Caco-2 (cell line): ENCODE measurements at regions not wholly inside any gene's neighbourhood (a gene's known extent, or its start where the extent isn't known, plus 50 kb on each side); places are given as distances from the start of the nearest gene placed in this dataset.

ENCODE experiments used
- BruUV-seq: library from RNA; stranded (reverse); fragments of 400-500 nt; replicated peaks from 2 replicates; lab custom pipeline; 2021; lab: Mats Ljungman, UMichigan
- CTCF ChIA-PET: fragments of 300-600 bp; sonication (Branson Sonifier 250); formaldehyde crosslinking; loops from one replicate; lab custom pipeline; 2022; ENCODE audit warnings: antibody characterized with exemption; lab: Charles Lee
- POLR2A ChIA-PET: fragments of 300-600 bp; sonication (Branson Sonifier 250); formaldehyde crosslinking; loops from one replicate; lab custom pipeline; 2022; ENCODE audit warnings: antibody characterized with exemption; lab: Charles Lee
- DNase-seq, 2 experiments: peaks; one replicate each; pipeline versions ENCODE4 v3.0.0 to v3.0.0-alpha.2; 2020 to 2022
- H3K27me3 ChIP-seq: replicated peaks from 2 replicates; pipeline ENCODE4 v1.6.0; 2011; ENCODE audit warnings: low read length; ENCODE audit not compliant: control insufficient read depth, insufficient read depth
- H3K36me3 ChIP-seq: 2 replicates; pipeline ENCODE4 v1.5.1; 2011; ENCODE audit warnings: low read length; ENCODE audit not compliant: control insufficient read depth, insufficient read depth
- H3K4me1 ChIP-seq: fragments of 250-450 bp; sonication (Bioruptor Pico); 2 replicates; pipeline ENCODE4 v1.5.1; 2020; ENCODE audit warnings: mild to moderate bottlenecking
- H3K4me3 ChIP-seq: 2 replicates; pipeline ENCODE4 v1.5.1; 2011; ENCODE audit warnings: low read depth, mild to moderate bottlenecking, control low read depth, low read length
- H3K9me3 ChIP-seq: fragments of 250-450 bp; sonication (Bioruptor Pico); 2 replicates; pipeline ENCODE4 v1.5.1; 2020; ENCODE audit warnings: mild to moderate bottlenecking, moderate library complexity
- H3K27ac Mint-ChIP-seq: one replicate; pipeline ENCODE4 v1.8.0; 2022; ENCODE audit warnings: mixed read lengths; ENCODE audit not compliant: unreplicated experiment
- H3K27me3 Mint-ChIP-seq: one replicate; pipeline ENCODE4 v1.8.0; 2022; ENCODE audit warnings: mixed read lengths; ENCODE audit not compliant: insufficient read depth, unreplicated experiment
- H3K36me3 Mint-ChIP-seq: one replicate; pipeline ENCODE4 v1.8.0; 2022; ENCODE audit warnings: mild to moderate bottlenecking, mixed read lengths; ENCODE audit not compliant: insufficient read depth, unreplicated experiment
- H3K4me1 Mint-ChIP-seq: one replicate; pipeline ENCODE4 v1.8.0; 2022; ENCODE audit warnings: low read depth, mixed read lengths; ENCODE audit not compliant: unreplicated experiment
- H3K4me3 Mint-ChIP-seq: one replicate; pipeline ENCODE4 v1.8.0; 2022; ENCODE audit warnings: mild to moderate bottlenecking, moderate library complexity, mixed read lengths; ENCODE audit not compliant: unreplicated experiment
- H3K9me3 Mint-ChIP-seq: one replicate; pipeline ENCODE4 v1.8.0; 2022; ENCODE audit warnings: mixed read lengths; ENCODE audit not compliant: unreplicated experiment
- intact Hi-C: fragments of 100-400 bp; cut with micrococcal nuclease; formaldehyde crosslinking; loops from one replicate; pipeline ENCODE4 v1.10.0; 2022; ENCODE audit not compliant: unreplicated experiment
- TF ChIP-seq, protein P1 (sequence below), 2 experiments: fragments of 200-600 bp in 1 of 2; IDR thresholded peaks; 1 replicate in 1 of 2; 2 replicates in 1 of 2; pipeline versions ENCODE4 v1.5.1 to v1.8.0; 2011 to 2022; ENCODE audit warnings: antibody characterized with exemption in 1 of 2, control low read depth in 1 of 2, inconsistent platforms in 1 of 2, low read depth in 1 of 2, low read length in 1 of 2, mild to moderate bottlenecking in 1 of 2, moderate library complexity in 1 of 2; ENCODE audit not compliant: insufficient read depth in 1 of 2, severe bottlenecking in 1 of 2, unreplicated experiment in 1 of 2

DNA sequence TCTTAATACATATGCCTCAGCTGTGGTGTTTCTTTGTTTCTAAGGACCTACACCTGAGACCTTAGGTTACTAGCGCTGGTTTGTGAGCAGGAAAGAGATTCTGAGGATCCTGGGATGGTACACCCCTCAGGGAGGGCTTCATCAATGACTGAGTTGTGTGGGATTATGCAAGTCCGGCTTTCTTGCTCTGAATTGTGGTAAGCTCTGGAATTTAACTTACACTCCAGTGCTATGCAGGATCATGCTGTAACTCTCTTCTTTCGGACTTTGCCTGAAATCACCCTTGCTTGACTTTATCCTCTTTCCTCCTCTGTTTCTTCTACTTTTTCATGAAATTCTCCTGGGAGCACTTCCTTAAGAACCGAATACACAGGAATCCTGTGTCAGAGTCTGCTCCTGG, 431.5 kb upstream of the BOD1L1 start:
- BruUV-seq = no TSS peak
- DNase-seq = no peak
- CTCF ChIA-PET = no interaction called here

DNA sequence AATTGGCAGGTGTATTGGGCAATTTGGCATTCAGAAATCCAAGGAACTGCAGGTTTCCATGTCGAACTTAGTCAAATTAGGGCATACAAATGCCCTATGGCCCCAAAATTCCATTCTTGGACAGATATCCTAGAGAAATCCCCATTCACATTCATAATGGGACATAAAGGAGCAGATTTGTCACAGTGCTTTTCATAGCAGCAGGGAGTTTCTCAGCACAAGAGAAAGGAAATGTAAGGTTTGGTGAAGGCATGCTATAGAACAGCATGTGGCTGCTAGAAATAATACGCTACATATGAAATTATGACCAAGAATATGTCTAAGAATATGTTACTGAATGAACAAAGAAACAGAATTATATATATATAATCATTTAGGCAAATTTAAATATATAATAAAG, 437.5 kb upstream of the BOD1L1 start:
- Mint-ChIP-seq H3K27ac (no peak overlapping the region), H3K4me1 (no peaks in the 10 kb centered on the region), H3K36me3 (no peaks in the 10 kb centered on the region), H3K9me3 (no peaks in the 10 kb centered on the region), H3K27me3 (no peaks in the 10 kb centered on the region), H3K4me3 (no peak overlapping the region)
- CTCF ChIA-PET = no interaction called here
- no peak overlapping the region for H3K4me3 ChIP-seq
- POLR2A ChIA-PET = no interaction called here
- TF ChIP-seq, protein P1, sequence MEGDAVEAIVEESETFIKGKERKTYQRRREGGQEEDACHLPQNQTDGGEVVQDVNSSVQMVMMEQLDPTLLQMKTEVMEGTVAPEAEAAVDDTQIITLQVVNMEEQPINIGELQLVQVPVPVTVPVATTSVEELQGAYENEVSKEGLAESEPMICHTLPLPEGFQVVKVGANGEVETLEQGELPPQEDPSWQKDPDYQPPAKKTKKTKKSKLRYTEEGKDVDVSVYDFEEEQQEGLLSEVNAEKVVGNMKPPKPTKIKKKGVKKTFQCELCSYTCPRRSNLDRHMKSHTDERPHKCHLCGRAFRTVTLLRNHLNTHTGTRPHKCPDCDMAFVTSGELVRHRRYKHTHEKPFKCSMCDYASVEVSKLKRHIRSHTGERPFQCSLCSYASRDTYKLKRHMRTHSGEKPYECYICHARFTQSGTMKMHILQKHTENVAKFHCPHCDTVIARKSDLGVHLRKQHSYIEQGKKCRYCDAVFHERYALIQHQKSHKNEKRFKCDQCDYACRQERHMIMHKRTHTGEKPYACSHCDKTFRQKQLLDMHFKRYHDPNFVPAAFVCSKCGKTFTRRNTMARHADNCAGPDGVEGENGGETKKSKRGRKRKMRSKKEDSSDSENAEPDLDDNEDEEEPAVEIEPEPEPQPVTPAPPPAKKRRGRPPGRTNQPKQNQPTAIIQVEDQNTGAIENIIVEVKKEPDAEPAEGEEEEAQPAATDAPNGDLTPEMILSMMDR (IDR thresholded peaks at IDR 0.05; ENCODE audit: insufficient read depth in 1 of 2, low read depth in 1 of 2, low read length in 1 of 2, severe bottlenecking in 1 of 2, unreplicated experiment in 1 of 2) = no peak
- H3K4me1 ChIP-seq = no peaks in the 10 kb centered on the region
- H3K27me3 ChIP-seq = no peaks in the 10 kb centered on the region
- no peak for DNase-seq
- no peaks in the 10 kb centered on the region for H3K36me3 ChIP-seq
- intact Hi-C loops = no loop called here
- no peaks in the 10 kb centered on the region for H3K9me3 ChIP-seq
- no TSS peak for BruUV-seq

More for the DNA sequence above, 431.5 kb upstream of the BOD1L1 start:
- Mint-ChIP-seq H3K27me3 (no peaks in the 10 kb centered on the region), H3K4me1 (peaks cover 8% of the 10 kb centered on the region), H3K27ac (no peak overlapping the region), H3K9me3 (no peaks in the 10 kb centered on the region), H3K4me3 (no peak overlapping the region), H3K36me3 (no peaks in the 10 kb centered on the region)
- Histone ChIP-seq H3K4me1 (no peaks in the 10 kb centered on the region), H3K27me3 (no peaks in the 10 kb centered on the region), H3K4me3 (no peak overlapping the region), H3K36me3 (no peaks in the 10 kb centered on the region), H3K9me3 (no peaks in the 10 kb centered on the region)
- TF ChIP-seq, protein P1 (IDR thresholded peaks at IDR 0.05; ENCODE audit: insufficient read depth in 1 of 2, low read depth in 1 of 2, low read length in 1 of 2, severe bottlenecking in 1 of 2, unreplicated experiment in 1 of 2) = no peak
- intact Hi-C loops = no loop called here
- POLR2A ChIA-PET = no interaction called here

GRCh38 chr4:14065406-14065805, 437.9 kb upstream of the BOD1L1 start:
- POLR2A ChIA-PET = no interaction called here
- no peaks in the 10 kb centered on the region for H3K4me1 ChIP-seq
- H3K4me3 Mint-ChIP-seq = no peak overlapping the region
- no peaks in the 10 kb centered on the region for H3K27me3 ChIP-seq
- intact Hi-C loops = no loop called here
- CTCF ChIA-PET = no interaction called here
- H3K36me3 ChIP-seq = no peaks in the 10 kb centered on the region
- no peak overlapping the region for H3K4me3 ChIP-seq
- no peak overlapping the region for H3K27ac Mint-ChIP-seq
- H3K4me1 Mint-ChIP-seq = no peaks in the 10 kb centered on the region
- no peaks in the 10 kb centered on the region for H3K36me3 Mint-ChIP-seq
- TF ChIP-seq, protein P1 (IDR thresholded peaks at IDR 0.05; ENCODE audit: insufficient read depth in 1 of 2, low read depth in 1 of 2, low read length in 1 of 2, severe bottlenecking in 1 of 2, unreplicated experiment in 1 of 2) = no peak
- DNase-seq = no peak
- H3K27me3 Mint-ChIP-seq = no peaks in the 10 kb centered on the region
- no peaks in the 10 kb centered on the region for H3K9me3 ChIP-seq
- no TSS peak for BruUV-seq
- H3K9me3 Mint-ChIP-seq = no peaks in the 10 kb centered on the region
